LoVo (cell line): ENCODE measurements at regions not wholly inside any gene's neighbourhood (a gene's known extent, or its start where the extent isn't known, plus 50 kb on each side); places are given as distances from the start of the nearest gene placed in this dataset.

Experiments
- DNase-seq: peaks from one replicate; pipeline ENCODE4 v3.0.0-alpha.2; 2016; ENCODE audit warnings: low spot score

DNA sequence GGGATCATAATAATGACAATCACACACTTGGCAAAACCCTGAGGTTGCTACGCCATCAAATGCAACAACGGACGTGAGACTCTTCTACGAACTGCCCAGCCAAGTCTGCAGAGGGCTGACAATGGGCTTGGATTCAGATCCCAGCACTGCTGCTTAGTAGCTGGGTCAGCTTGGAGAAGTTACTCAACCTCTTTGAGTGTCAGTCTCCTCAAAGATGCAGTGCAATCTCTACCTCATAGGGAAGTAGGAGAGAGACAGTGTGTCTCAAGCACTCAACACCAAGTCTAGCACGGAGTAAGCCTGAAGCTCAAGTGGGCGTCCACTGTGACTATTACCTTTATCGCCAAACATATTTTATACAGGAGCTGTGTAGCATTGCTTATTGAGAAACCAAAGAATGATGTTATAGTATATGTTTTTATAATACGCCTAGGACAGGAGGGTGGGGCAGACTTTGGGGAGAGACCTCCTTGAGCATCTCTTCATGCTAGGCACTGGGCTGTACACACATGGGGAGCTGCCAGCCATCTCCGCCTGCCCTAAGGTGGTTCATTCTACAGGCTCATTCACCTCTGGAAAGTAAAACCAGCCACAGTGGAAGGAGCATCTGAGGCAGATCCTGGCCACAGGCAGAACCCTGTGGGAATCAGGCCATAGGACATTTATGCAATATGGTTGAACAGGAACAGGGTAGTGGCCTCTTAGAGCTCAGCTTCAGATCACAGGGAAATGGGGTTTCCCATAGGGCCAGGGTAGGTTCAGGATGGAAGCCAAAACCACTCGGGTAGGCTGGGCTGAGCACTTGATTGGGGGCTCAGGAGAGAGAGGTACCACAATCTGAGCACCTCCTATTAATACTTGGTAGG is 160.2 kb downstream of the MRPL14 start:
- DNase-seq: no peak

DNA sequence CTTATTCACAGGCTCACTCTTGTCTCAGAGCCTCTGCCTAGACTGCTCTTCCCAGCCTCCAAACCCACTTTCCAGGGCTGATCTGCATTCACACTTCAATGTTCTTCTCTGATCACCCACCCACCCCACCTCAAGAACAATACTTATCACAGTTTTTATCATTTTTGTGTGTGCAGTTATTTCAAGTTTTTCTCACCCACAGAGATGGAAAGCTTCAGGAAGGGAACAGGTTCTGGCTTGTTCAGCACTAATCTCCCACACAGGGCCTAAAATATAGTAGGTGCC is 160.9 kb downstream of the MRPL14 start:
- no peak for DNase-seq

DNA sequence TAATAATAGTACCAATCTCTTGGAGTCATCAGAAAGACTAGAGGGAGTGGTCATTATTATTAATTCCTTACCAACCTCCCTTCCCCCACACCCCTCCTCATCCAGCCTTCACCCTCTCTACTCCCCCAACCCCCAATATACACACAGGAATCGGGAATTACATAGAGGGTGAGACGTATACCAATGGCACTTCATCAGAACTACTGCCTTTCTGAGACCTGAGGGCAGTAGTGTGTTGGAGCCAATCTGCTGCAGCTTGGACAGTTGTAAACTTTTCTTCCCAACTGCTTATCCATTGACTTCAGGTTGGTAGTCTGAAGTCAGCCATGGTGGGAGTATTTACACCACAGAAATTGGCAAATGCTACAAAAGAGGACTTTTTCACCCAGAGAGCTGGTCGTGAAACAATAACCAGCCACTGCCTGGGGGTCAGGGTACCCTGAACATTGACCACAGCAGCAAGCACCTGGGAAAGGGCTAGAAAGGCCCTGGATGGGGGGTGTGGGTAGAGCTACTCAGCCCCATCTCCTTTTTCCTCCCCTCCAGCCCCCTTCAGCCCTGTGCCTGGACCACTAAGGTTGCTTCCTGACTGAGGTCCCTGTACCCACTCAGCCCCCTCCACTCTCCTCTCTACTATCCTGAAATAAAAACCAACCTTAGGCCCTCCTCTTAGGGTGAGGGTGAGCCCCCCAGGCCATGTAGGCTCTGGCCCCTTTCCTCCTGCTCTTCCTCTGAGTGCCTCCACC is 161.5 kb downstream of the MRPL14 start:
- no peak for DNase-seq

DNA sequence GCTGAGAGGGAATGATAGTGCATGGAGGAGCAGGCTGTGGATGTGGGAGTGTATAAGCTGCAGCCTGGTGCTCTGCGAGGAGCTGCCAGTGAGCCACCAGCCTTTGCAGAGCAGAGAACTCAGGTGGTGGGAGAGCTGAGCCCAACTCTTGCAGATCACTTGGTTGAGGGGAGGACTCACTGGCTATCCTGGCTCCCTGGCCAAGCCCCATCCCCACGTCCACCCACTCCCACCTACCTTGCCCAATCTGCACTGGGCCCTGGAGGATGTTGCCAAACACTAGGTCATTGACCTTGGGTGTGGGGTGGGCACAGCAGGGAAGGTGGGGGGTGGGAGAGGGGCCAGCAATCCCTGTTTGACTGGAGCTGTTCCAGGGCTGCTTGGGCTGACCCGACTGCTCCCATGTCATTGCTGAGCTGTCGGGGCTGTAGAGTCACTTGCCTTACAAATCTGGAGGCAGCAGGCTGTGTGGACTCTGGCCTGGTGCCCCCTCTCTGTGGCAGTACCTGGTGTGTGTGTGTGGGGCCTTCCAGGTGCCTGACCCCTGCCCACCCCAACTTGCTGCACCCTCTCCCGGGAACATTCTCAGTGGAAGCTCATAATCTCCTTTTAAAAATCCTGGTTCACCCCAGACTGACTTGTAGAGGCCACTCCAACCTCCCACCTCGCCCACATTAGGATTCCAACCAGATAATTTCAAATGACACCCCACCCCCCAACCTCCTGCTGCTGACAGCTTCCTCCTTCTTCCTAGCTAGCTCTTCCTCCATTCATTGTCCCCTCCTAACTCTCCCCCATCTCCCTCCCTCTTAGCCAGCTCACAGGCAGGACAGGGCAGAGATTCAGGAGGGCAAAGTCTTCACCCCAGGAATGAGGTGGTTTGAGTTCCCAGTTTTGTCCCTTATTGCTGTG is 162.3 kb downstream of the MRPL14 start:
- no peak for DNase-seq

DNA sequence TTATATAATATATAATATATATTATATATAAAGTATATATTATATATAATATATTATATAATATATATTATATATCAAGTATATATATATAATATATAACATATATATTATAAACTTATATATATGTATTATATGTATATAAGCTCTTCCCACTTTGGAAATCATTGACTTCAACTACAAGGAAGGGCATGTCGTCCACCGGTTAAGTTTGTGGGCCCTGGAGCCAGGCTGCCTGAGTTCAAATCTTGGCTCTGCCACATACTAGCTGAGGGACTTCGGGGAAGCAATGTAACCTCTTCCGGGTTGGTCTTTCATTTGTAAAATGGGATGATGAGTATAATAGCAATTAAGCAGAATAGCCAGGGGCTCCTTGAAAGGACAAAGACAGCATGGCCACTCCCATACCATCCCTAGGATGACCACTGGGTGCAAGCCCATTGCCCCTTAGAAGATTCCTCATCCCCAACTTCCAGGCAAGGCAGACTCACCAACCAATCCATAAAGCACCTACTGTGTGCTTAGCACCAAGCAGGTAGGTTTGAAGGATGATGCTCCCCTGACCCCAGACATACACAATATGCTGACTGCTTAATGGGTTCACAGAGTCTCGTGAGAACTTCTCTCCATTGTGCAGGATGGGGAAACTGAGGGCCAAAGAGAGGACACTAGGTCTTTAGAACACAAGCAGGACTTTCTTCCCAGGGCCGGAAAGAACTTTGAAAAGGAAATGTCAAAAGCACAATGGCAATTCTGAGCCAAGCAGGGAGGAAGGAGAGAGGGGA is 163.2 kb downstream of the MRPL14 start:
- DNase-seq: no peak

DNA sequence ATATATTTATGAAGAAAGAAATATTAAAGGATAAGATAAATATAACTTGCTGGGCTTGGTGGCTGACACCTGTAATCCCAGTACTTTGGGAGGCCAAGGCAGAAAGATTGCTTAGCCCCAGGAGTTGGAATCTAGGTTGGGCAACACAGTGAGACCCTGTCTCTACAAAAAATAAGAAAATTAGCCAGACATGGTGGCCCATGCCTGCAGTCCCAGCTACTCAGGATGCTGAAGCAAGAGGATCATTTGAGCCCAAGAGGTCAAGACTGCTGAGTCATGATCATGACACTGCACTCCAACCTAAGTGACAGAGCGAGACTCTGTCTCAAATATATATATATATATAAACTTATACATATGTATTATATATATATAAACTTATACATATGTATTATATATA is 164.0 kb downstream of the MRPL14 start:
- DNase-seq: no peak

DNA sequence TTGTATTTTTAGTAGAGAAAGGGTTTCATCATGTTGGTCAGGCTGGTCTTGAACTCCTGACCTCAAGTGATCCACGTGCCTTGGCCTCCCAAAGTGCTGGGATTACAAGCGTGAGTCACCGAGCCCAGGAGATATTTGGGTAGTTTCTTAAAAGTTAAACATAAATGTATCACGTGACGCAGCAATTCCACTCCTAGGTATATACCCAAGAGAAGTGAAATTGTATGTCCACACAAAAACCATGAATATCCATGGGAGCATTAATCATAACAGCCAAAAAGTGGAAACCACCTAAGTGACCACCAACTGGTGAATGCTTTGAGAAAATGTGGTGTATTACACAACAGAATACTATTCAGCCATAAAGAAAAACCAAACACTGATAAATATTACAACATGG is 164.8 kb downstream of the MRPL14 start:
- no peak for DNase-seq

DNA sequence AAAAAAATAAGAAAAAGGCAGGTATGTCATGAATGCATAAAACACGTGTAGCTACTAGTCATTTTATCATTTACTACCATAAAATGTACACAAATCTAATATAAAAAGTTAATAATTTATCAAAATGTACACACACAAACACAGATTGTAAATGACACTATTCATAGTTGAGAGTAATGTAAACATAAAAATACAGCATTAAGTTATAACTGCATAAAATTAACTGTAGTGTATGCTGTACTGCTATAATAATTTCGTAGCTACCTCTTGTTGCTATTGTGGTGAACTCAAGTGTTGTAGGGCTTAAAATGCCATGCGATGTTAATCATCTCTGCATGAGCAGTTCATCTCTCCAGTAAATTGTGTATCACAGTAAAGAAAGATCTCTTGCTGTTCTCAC is 170.0 kb downstream of the MRPL14 start:
- DNase-seq: no peak

DNA sequence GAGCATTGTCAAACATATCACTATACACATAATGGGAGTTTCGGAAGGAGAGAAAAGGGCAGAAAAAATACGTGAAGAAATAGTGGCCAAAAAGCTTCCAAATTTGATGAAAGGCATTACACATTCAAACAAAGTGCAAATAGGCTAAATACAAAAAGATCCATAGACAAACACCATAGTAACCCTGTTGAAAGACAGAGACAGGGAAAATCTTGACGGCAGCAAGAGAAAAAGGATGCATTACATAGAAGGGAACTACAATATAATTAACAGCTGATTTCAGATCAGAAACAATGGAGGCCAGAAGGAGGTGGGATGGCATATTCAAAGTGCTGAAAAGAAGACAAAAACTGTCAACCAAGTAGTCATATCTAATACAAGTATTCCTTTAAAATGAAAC is 170.8 kb downstream of the MRPL14 start:
- DNase-seq: no peak

DNA sequence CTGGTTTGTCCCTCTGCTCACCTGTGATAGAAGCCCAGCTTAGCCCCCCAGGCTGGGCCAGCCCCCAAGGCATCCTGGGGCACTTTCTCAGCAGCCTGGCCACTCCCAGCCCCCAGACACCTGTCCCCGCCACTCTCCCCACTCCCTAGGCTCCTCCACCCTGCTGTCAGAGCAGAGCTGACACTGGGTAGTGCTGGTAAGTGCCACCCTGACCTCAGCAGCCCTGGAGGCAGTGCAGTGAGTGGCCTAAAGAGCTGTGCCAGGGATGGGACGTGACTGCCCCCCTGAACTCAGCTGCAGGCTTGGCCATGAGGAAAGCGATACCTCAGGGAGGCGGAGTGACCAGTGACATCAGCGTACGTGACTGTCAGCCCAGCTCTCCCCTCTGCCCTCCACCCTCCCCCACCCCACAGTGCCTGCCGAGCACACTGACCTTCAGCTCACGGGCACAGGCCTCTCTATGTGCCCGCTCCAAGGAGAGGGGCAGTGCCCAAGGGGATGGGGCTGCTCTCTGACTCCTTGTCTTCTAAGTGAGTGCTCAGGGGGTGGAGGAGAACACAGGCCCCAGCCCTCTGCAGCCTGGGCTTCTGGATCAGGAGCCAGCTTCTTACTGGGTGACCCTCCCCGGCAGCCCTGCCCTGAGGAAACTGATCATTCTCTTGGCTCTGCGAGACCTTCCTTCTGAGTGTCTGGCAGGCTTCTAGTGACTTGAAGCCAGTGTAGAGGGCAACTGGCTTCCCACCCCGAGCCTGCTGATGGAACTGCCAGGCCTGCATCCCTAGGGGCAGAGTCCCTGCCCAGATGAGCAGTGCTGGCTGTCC is 172.7 kb downstream of the MRPL14 start:
- no peak for DNase-seq

DNA sequence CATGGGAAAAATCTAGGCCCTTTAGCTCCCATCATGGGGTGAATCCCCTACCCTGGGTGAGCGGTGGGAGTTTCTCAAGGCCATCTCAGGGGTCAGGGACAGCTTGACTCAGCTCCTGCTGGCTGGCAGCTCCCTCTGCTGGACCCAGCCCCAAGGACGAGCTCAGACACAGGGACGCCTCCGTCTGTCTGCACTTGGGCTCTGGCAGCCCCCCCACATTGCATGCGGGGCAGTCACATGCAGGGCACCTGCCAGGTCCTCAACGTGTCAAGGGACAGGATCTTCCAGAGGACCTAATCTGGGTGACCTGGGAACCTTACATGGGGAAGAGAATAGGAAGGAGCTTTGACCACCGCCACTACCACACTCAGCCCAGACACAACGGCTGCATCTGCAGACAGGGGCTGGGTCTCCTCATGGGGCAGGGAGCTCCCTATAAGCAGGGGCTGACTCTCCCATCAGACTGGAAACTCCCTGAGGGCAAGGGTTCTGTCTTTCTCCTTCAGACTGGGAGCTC is 173.4 kb downstream of the MRPL14 start:
- DNase-seq: no peak

DNA sequence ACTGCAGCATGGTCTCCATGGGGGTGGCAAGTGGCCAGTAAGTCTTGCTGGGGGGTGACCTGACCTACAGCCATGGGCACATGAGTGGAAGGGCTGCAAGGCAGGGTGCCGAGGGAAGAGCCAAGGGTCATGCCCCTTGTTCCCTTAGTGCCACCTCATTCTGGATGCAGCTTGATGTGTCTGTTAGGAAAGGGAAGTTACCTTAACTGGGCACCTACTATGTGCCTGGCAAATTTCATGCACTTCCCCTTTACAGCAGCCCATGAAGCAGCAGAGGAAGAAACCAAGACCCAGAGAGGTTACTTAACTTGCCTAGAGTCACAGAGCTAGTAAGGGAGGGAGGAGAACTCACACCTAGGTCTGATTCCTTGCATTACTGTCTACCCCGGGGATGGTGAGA is 174.0 kb downstream of the MRPL14 start:
- no peak for DNase-seq

DNA sequence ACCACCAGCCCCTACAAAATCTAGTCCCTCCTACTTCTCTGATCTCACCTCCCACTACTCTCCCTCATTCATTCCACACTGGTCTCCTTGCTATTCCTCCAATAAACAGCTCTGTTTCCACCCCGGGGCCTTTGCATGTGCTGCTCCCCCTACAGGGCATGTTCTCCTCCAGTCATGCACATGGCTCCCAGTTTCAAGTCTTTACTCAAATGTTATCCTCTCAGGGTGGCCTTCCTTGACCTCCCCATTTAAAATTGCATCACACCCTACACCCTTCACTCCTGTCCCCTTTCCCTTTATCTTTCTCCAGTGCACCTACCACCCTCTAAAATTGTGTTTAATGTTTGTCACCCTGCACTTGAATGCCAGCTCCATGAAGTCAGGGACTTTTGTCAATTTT is 174.5 kb downstream of the MRPL14 start:
- DNase-seq: no peak

DNA sequence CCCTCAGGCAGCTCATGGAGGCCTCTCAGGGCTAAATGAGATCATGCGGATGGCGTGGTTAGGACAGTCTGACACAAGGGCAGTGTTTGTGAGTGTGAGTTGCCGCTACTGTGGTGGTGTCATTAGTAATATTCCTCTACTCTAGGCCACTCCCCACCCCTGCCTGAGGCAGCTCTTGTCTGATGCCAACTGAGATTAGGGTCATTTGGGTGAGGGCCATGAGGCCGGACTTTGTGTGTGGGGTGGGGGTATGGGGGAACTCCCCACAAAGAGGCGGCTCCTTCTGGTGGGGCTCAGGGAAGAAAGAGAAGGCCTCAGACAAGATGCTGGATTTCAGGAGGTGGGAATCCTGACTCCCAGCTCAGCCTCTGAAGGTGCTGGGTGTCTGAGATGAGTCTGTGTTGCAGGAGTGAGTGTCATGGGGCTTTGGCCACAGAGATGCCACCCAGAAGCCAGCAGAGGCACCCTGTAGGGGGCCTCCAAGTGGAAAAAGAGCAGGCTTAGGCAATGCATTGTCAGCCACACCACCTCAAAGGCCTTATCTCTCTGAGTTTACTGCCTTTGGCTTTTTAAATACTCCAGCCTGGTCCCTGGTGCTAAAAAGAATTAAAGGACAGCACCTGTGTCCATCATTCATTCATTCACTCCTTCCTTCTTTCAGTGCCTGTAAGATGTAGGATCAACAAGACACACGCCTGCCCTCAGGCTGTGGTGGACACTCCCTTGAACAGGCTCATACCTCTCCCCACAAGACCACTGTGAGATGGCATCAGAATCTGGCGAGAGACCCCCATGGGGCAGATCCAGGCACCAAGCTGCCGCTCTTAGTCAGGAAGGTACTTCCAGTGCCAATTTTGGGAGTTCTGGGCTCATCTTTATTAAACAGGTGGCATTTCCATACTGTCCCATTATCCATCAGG is 175.2 kb downstream of the MRPL14 start:
- no peak for DNase-seq

DNA sequence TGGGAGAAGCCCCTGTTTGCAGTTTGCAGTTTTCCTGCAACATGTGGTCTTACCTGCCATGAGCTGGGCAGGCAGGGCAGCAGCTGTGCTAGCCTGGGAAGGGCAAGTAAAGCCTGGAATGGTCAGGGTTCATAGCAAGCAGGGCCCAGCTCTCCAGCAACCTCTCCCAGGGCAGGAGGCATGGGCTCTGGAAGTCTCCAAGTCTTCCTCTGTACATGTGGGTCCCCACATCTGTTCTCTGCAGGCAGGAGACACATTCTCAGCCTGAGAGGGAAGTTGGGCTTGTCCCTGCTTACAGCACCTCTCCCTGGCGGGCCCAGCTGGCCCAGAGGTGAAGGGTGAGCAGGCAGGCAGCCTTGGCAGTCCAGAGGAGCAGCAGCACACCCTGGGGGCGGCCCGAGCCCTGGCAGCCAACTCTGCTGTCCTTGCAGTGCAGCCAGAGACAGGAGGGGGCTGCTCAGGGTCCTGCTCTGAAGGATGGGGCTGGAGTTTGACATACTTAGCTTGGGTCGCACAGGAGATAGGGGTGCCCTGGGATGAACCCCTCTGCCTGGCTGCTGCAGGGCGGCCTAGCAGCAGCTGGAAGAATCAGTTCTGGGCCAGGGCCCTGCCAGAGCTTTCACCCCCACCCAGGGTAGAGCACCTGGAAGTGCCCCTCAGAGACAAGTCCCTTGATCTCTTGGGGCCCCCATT is 176.0 kb downstream of the MRPL14 start:
- DNase-seq: no peak

DNA sequence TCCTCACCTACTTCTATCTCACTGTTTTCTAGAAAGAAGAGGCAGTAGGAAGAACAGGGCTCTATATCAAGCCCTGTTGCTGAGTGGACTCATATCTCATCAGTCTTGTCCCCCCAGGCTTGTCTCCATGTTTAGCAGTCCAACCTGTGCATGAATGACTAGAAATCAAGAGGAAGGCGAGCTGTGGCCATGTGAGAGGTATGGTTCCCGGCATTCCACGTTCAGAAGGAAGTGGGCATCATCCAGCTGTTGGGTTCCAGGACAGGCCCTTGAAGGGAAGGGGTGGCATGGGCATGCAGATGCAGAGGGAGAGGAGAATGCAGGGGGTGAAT is 176.6 kb downstream of the MRPL14 start:
- DNase-seq: no peak

DNA sequence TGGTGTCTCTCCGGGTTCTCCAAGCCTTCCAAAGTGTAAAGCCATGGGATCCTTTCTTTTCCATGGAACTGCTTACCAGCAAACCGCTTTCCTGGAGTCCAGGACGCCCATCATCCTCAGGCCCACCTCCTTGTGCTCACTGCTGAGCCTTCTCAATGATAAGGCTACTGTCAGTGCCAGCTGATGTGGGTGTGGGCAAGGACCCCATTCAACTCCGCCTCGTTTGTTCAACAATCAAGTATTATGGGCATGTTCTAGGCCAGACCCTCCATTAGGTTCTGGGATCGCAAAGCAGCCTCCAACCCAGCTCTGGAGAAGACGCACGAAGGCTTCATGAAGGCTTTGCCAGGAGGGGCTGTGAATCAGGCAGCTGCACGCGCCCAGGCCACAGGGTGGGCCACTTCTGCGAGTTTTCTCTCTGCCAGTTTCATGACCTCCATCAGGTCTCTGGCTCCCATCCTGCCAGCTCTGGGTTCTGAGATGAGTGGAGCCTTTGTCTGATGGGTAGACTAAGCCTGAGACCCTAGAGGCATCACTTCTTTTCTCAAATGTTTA is 177.1 kb downstream of the MRPL14 start:
- no peak for DNase-seq

DNA sequence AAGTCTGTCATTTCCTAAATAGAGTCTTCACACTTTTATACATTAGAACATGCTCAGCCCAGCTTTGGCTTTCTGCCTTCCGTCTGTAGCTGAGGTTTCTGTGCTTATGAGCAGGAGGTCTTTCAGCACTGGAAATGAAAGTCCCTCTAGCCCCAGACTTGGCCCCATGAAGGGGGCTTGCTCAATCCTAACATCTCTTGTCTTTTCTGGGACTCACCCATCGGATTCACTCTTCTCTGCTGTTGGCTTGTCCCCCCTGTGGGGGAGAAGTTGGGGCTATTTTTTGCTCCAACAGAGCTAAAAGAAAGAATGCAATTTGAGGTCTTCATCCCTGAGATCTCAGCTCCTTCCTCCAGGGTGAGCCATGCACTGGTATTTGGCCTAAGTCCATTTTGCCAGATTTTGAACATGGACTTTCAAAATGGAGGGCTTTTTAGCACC is 177.7 kb downstream of the MRPL14 start:
- DNase-seq: no peak
